ENCODE measurements at regions not wholly inside any gene's neighbourhood (a gene's known extent, or its start where the extent isn't known, plus 50 kb on each side); places are given as distances from the start of the nearest gene placed in this dataset.

DNA sequence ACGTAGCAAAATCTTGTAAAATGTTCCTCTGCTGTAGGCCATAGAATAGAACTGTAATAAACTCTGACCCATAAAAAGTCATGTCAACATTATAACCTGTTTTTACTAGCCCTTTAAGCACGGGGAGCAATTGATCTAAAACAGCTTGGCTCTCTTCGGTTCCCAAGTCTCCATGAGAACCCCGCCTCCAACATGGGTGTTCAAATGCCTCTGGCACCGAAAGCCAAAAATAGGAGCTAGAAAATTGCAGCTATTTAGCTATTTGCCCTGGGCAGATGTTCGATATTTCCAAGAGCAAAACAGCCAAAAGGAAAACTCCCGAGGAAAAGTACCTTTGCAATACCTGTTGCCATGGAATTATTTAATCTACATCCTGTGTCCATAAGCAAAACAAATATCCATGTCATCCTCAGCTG lies 563.1 kb downstream of the EFNB2 start:
- no peak overlapping the region for H3K9ac ChIP-seq (ENCODE audit: insufficient read length, low read depth)
- no peaks in the 10 kb centered on the region for H3K4me1 ChIP-seq (ENCODE audit: insufficient read depth, insufficient read length)
- H3K9me3 ChIP-seq (ENCODE audit: insufficient read depth, low read length): no peaks in the 10 kb centered on the region
- no peaks in the 10 kb centered on the region for H3K36me3 ChIP-seq (ENCODE audit: insufficient read depth, insufficient read length, low read length)
- no peak overlapping the region for H3K4me3 ChIP-seq (ENCODE audit: insufficient read length, low read depth)
- H3K27me3 ChIP-seq (ENCODE audit: insufficient read depth, insufficient read length): no peaks in the 10 kb centered on the region
- TF ChIP-seq YY1 (IDR thresholded peaks at IDR 0.05; ENCODE audit: insufficient read depth, insufficient read length) (no peak), ZNF274 (IDR thresholded peaks at IDR 0.05; ENCODE audit: low read depth, low read length) (no peak), SUZ12 (IDR thresholded peaks at IDR 0.05; ENCODE audit: extremely low read depth, insufficient read depth, insufficient read length) (no peak)
- no peak for DNase-seq (ENCODE audit: low read depth, low spot score)

DNA sequence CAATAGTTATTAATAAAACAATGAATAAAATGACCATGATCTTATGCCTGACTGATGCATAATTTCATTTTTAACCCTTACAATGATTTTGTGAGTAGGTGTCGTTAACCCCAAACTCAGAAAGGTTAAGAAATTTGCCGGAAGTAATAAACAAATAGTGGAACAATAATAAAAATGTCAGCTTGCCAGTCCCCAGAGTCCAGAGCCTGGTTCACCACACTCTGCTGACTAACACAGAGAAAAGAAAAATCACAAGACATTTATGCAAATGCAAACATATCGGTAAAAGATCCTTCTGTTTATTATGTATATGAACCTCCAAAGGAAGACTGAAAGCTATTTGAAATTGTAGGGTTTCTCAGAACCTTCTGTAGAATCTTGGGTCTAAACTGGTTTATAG lies 563.7 kb downstream of the EFNB2 start:
- TF ChIP-seq SUZ12 (IDR thresholded peaks at IDR 0.05; ENCODE audit: extremely low read depth, insufficient read depth, insufficient read length): no peak
- no peak for TF ChIP-seq YY1 (IDR thresholded peaks at IDR 0.05; ENCODE audit: insufficient read depth, insufficient read length)
- no peak for TF ChIP-seq ZNF274 (IDR thresholded peaks at IDR 0.05; ENCODE audit: low read depth, low read length)
- Histone ChIP-seq H3K4me3 (ENCODE audit: insufficient read length, low read depth) (no peak overlapping the region), H3K9me3 (ENCODE audit: insufficient read depth, low read length) (no peaks in the 10 kb centered on the region), H3K9ac (ENCODE audit: insufficient read length, low read depth) (no peak overlapping the region), H3K4me1 (ENCODE audit: insufficient read depth, insufficient read length) (no peaks in the 10 kb centered on the region), H3K27me3 (ENCODE audit: insufficient read depth, insufficient read length) (no peaks in the 10 kb centered on the region), H3K36me3 (ENCODE audit: insufficient read depth, insufficient read length, low read length) (no peaks in the 10 kb centered on the region)
- DNase-seq (ENCODE audit: low read depth, low spot score): no peak

DNA sequence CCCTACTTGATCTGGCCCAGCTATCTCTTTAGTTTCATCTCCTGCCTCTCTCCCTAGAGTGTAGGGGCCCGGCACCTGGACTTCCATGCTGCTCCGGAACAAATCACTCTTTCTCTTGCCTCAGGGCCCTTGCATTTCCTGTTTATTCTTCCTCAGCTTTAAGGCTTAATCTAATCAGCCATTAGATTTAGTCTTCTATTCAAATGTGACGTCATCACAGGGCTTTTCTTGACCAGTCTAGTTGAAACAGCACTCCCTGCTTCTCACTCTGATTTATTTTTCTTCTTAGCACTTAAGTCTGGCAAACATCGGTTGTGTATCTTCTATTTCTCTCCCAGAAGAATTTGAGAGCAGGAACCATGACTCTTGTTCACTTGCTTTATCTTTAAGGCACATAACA lies 564.1 kb downstream of the EFNB2 start:
- H3K36me3 ChIP-seq (ENCODE audit: insufficient read depth, insufficient read length, low read length): no peaks in the 10 kb centered on the region
- no peaks in the 10 kb centered on the region for H3K27me3 ChIP-seq (ENCODE audit: insufficient read depth, insufficient read length)
- TF ChIP-seq ZNF274 (IDR thresholded peaks at IDR 0.05; ENCODE audit: low read depth, low read length) (no peak), YY1 (IDR thresholded peaks at IDR 0.05; ENCODE audit: insufficient read depth, insufficient read length) (no peak), SUZ12 (IDR thresholded peaks at IDR 0.05; ENCODE audit: extremely low read depth, insufficient read depth, insufficient read length) (no peak)
- no peaks in the 10 kb centered on the region for H3K9me3 ChIP-seq (ENCODE audit: insufficient read depth, low read length)
- no peaks in the 10 kb centered on the region for H3K4me1 ChIP-seq (ENCODE audit: insufficient read depth, insufficient read length)
- H3K4me3 ChIP-seq (ENCODE audit: insufficient read length, low read depth): no peak overlapping the region
- no peak for DNase-seq (ENCODE audit: low read depth, low spot score)
- H3K9ac ChIP-seq (ENCODE audit: insufficient read length, low read depth): no peak overlapping the region

DNA sequence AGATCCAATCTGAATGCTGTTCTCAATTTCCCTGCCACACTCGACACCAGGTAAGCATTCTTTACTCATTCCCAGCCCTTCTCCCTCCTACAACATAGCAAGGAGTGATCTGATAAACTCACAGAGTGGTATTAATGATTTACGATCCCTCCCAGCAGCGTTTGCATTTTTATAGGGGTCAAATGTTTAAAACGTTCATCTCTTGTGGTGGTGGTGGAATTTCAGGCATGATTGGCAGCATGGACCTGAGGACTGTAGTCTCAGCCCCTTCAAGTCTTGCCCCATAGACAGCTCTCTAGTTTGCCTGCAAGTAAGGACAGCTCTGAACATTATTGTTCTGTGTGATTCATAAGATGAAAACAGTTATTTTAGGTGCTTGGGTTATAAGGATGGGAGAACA lies 565.7 kb downstream of the EFNB2 start:
- Histone ChIP-seq H3K27me3 (ENCODE audit: insufficient read depth, insufficient read length) (no peaks in the 10 kb centered on the region), H3K9me3 (ENCODE audit: insufficient read depth, low read length) (no peaks in the 10 kb centered on the region), H3K9ac (ENCODE audit: insufficient read length, low read depth) (no peak overlapping the region), H3K4me1 (ENCODE audit: insufficient read depth, insufficient read length) (no peaks in the 10 kb centered on the region), H3K4me3 (ENCODE audit: insufficient read length, low read depth) (no peak overlapping the region), H3K36me3 (ENCODE audit: insufficient read depth, insufficient read length, low read length) (no peaks in the 10 kb centered on the region)
- DNase-seq (ENCODE audit: low read depth, low spot score): no peak
- TF ChIP-seq ZNF274 (IDR thresholded peaks at IDR 0.05; ENCODE audit: low read depth, low read length): no peak
- TF ChIP-seq YY1 (IDR thresholded peaks at IDR 0.05; ENCODE audit: insufficient read depth, insufficient read length): no peak

DNA sequence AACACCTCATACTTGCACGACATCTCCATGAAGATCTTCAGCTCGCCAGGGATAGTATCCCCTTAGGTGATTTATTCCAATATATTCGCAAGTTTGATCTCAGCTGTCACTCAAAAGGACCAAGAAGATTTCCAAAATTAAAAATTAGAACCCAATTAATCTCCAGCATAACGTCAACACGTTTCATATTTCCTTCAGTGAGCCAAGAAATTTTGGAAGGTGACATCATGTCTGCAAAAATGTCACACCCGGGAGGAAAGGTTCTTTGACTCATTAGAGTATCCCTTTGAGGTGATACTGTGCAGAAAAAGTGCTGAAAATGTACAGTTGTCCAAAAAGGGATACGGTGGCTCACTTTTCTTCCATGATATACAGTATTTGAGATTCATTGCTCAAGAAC lies 569.6 kb downstream of the EFNB2 start:
- Histone ChIP-seq H3K27me3 (ENCODE audit: insufficient read depth, insufficient read length) (no peaks in the 10 kb centered on the region), H3K4me1 (ENCODE audit: insufficient read depth, insufficient read length) (no peaks in the 10 kb centered on the region), H3K4me3 (ENCODE audit: insufficient read length, low read depth) (no peak overlapping the region), H3K9me3 (ENCODE audit: insufficient read depth, low read length) (no peaks in the 10 kb centered on the region), H3K36me3 (ENCODE audit: insufficient read depth, insufficient read length, low read length) (no peaks in the 10 kb centered on the region), H3K9ac (ENCODE audit: insufficient read length, low read depth) (no peak overlapping the region)
- TF ChIP-seq SUZ12 (IDR thresholded peaks at IDR 0.05; ENCODE audit: extremely low read depth, insufficient read depth, insufficient read length) (no peak), ZNF274 (IDR thresholded peaks at IDR 0.05; ENCODE audit: low read depth, low read length) (no peak), YY1 (IDR thresholded peaks at IDR 0.05; ENCODE audit: insufficient read depth, insufficient read length) (no peak)
- DNase-seq (ENCODE audit: low read depth, low spot score): no peak

DNA sequence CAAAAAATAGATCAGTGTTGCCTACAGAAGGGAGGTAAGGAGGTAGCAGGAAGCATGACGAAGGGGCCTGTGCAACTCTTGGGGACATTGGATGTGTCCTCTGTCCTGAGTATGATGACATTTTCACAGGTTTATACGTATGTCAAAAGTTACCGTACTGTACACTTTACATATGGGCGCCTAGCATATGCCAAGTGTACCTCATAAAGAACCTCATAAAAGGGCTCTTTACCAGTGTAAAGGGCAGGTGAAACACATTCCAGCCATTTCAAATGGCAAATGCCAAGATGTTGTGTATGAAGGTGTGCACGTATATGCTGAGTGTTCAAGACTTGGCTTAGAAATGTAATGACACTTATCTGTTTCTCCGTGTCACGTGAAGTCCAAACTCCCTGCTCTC lies 573.4 kb downstream of the EFNB2 start:
- Histone ChIP-seq H3K9me3 (ENCODE audit: insufficient read depth, low read length) (no peaks in the 10 kb centered on the region), H3K4me1 (ENCODE audit: insufficient read depth, insufficient read length) (no peaks in the 10 kb centered on the region), H3K9ac (ENCODE audit: insufficient read length, low read depth) (no peak overlapping the region), H3K36me3 (ENCODE audit: insufficient read depth, insufficient read length, low read length) (no peaks in the 10 kb centered on the region), H3K27me3 (ENCODE audit: insufficient read depth, insufficient read length) (no peaks in the 10 kb centered on the region), H3K4me3 (ENCODE audit: insufficient read length, low read depth) (no peak overlapping the region)
- no peak for DNase-seq (ENCODE audit: low read depth, low spot score)
- TF ChIP-seq ZNF274 (IDR thresholded peaks at IDR 0.05; ENCODE audit: low read depth, low read length) (no peak), YY1 (IDR thresholded peaks at IDR 0.05; ENCODE audit: insufficient read depth, insufficient read length) (no peak), SUZ12 (IDR thresholded peaks at IDR 0.05; ENCODE audit: extremely low read depth, insufficient read depth, insufficient read length) (no peak)

DNA sequence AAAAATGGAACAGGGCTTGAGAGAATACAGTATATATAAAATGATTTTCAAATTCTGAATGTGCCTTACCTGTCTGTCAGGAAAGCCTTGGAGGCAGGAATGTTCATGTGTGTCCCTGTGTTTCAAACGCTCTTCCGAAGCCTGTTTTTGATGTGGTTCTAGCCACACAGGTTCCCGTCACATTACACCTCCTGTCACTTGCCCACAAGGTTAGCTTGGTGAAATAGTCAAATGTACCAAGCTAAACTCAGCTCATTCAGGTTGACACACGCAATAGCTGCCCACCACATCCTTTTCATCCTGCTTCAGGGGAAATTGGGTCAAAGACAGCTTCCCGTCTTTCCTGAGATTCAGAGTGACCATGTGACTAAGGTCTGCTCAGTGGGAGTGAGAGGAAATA lies 574.0 kb downstream of the EFNB2 start:
- TF ChIP-seq ZNF274 (IDR thresholded peaks at IDR 0.05; ENCODE audit: low read depth, low read length): no peak
- TF ChIP-seq YY1 (IDR thresholded peaks at IDR 0.05; ENCODE audit: insufficient read depth, insufficient read length): no peak
- TF ChIP-seq SUZ12 (IDR thresholded peaks at IDR 0.05; ENCODE audit: extremely low read depth, insufficient read depth, insufficient read length): no peak
- H3K9ac ChIP-seq (ENCODE audit: insufficient read length, low read depth): no peak overlapping the region
- H3K36me3 ChIP-seq (ENCODE audit: insufficient read depth, insufficient read length, low read length): no peaks in the 10 kb centered on the region
- no peaks in the 10 kb centered on the region for H3K9me3 ChIP-seq (ENCODE audit: insufficient read depth, low read length)
- no peak overlapping the region for H3K4me3 ChIP-seq (ENCODE audit: insufficient read length, low read depth)
- H3K27me3 ChIP-seq (ENCODE audit: insufficient read depth, insufficient read length): no peaks in the 10 kb centered on the region
- no peaks in the 10 kb centered on the region for H3K4me1 ChIP-seq (ENCODE audit: insufficient read depth, insufficient read length)
- no peak for DNase-seq (ENCODE audit: low read depth, low spot score)

DNA sequence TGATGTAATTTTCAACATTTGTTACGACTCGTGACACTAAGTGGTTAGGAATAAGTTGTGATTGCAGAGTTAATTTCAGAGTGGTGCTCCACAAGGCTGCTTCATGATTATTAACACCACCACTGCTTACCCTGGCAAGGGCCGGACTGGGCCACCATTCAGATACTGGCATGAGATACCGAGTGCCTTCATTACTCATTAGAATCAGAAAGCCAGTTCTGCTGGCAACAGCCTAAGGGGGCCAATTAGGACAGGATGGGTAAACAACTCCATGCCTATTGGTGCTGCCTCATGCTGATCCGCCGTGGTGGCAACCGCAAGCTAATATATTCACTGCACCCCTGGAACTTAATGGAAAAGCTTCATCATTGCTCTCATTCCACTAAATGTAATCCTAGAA lies 575.1 kb downstream of the EFNB2 start:
- no peak for TF ChIP-seq YY1 (IDR thresholded peaks at IDR 0.05; ENCODE audit: insufficient read depth, insufficient read length)
- no peak for TF ChIP-seq SUZ12 (IDR thresholded peaks at IDR 0.05; ENCODE audit: extremely low read depth, insufficient read depth, insufficient read length)
- no peak for TF ChIP-seq ZNF274 (IDR thresholded peaks at IDR 0.05; ENCODE audit: low read depth, low read length)
- no peak overlapping the region for H3K9ac ChIP-seq (ENCODE audit: insufficient read length, low read depth)
- H3K27me3 ChIP-seq (ENCODE audit: insufficient read depth, insufficient read length): no peaks in the 10 kb centered on the region
- H3K4me3 ChIP-seq (ENCODE audit: insufficient read length, low read depth): no peak overlapping the region
- no peaks in the 10 kb centered on the region for H3K4me1 ChIP-seq (ENCODE audit: insufficient read depth, insufficient read length)
- DNase-seq (ENCODE audit: low read depth, low spot score): no peak
- H3K9me3 ChIP-seq (ENCODE audit: insufficient read depth, low read length): no peaks in the 10 kb centered on the region
- H3K36me3 ChIP-seq (ENCODE audit: insufficient read depth, insufficient read length, low read length): no peaks in the 10 kb centered on the region
